MM.1S (cell line): ENCODE measurements at regions not wholly inside any gene's neighbourhood (a gene's known extent, or its start where the extent isn't known, plus 50 kb on each side); places are given as distances from the start of the nearest gene placed in this dataset.

Experiments used
- DNase-seq: peaks from one replicate; pipeline ENCODE4 v3.0.0-alpha.2; 2015
- H2AFZ ChIP-seq: fragments of 300-600 bp; sonication (generic); 2 replicates; pipeline ENCODE4 v1.6.0; 2016; ENCODE audit warnings: antibody characterized with exemption, low read length
- H3F3A ChIP-seq: fragments of 300-600 bp; sonication (generic); 2 replicates; pipeline ENCODE4 v1.6.1; 2016; ENCODE audit warnings: mild to moderate bottlenecking, antibody characterized with exemption, low read length, moderate library complexity, mixed read lengths; ENCODE audit not compliant: insufficient read depth
- H3K27ac ChIP-seq: fragments of 300-600 bp; sonication (generic); 2 replicates; pipeline ENCODE4 v1.5.1; 2016; ENCODE audit warnings: mild to moderate bottlenecking, low read length
- H3K27me3 ChIP-seq: fragments of 300-600 bp; sonication (generic); replicated peaks from 2 replicates; pipeline ENCODE4 v1.6.0; 2016; ENCODE audit warnings: low read length; ENCODE audit not compliant: insufficient read depth
- H3K36me3 ChIP-seq: fragments of 300-600 bp; sonication (generic); replicated peaks from 2 replicates; pipeline ENCODE4 v1.6.1; 2016; ENCODE audit warnings: mild to moderate bottlenecking, low read length, mixed read lengths; ENCODE audit not compliant: insufficient read depth
- H3K4me1 ChIP-seq: fragments of 300-600 bp; sonication (generic); 2 replicates; pipeline ENCODE4 v1.6.1; 2016; ENCODE audit warnings: low read length, mixed read lengths
- H3K4me2 ChIP-seq: fragments of 300-600 bp; sonication (generic); 2 replicates; pipeline ENCODE4 v1.6.0; 2016; ENCODE audit warnings: low read depth, low read length
- H3K4me3 ChIP-seq: fragments of 300-600 bp; sonication (generic); 2 replicates; pipeline ENCODE4 v1.5.1; 2016; ENCODE audit warnings: low read length, mixed read lengths
- H3K79me2 ChIP-seq: fragments of 300-600 bp; sonication (generic); 2 replicates; pipeline ENCODE4 v1.6.1; 2016; ENCODE audit warnings: mixed run types, low read length, mixed read lengths
- H3K9ac ChIP-seq: fragments of 300-600 bp; sonication (generic); 2 replicates; pipeline ENCODE4 v1.6.1; 2016; ENCODE audit warnings: low read length, mixed read lengths
- H3K9me2 ChIP-seq: fragments of 300-600 bp; sonication (generic); replicated peaks from 2 replicates; pipeline ENCODE4 v1.6.1; 2016; ENCODE audit warnings: mild to moderate bottlenecking, low read length, mixed read lengths; ENCODE audit not compliant: insufficient read depth
- H3K9me3 ChIP-seq: fragments of 300-600 bp; sonication (generic); replicated peaks from 2 replicates; pipeline ENCODE4 v1.6.1; 2016; ENCODE audit warnings: mild to moderate bottlenecking, low read length, mixed read lengths; ENCODE audit not compliant: insufficient read depth
- H4K20me1 ChIP-seq: fragments of 300-600 bp; sonication (generic); 2 replicates; pipeline ENCODE4 v1.6.1; 2016; ENCODE audit warnings: mild to moderate bottlenecking, low read length, moderate library complexity, mixed read lengths; ENCODE audit not compliant: insufficient read depth
- EZH2 ChIP-seq: fragments of 300-600 bp; sonication (generic); optimal IDR thresholded peaks from 2 replicates; pipeline ENCODE3; 2017; ENCODE audit warnings: low read depth, mild to moderate bottlenecking, antibody characterized with exemption, low read length, mixed read lengths
- EZH2phosphoT487 ChIP-seq: fragments of 300-600 bp; sonication (generic); IDR thresholded peaks from 2 replicates; pipeline ENCODE4 v1.6.1; 2018; ENCODE audit warnings: antibody characterized with exemption, low read length
- TF ChIP-seq, protein P1 (sequence below): fragments of 300-600 bp; sonication (generic); IDR thresholded peaks from 2 replicates; pipeline ENCODE4 v1.5.1; 2016; ENCODE audit warnings: antibody characterized with exemption, low read length, mixed read lengths

DNA sequence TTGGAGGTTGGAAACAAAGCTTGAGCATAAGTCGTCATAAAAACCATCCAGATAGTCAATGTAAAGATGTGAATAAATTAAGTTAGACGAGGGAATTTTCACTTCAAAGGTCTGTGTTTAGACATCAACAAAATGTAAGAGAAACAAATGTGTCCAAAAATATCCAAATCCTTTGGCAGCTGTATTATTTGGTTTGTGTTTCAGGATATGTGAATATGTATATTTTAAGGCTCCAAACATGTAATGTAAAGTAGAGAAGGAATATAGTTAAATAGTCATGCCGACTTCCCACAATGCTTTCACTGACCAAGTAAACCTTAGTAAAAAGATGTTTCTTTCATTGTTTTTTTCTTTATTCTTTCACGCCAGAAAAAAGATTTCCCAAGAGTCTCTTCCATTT, 604.9 kb upstream of the NRP1 start:
- H3K4me2 ChIP-seq: no peak overlapping the region
- no peak overlapping the region for H2AFZ ChIP-seq
- no peaks in the 10 kb centered on the region for H3K27me3 ChIP-seq
- H3F3A ChIP-seq: no peaks in the 10 kb centered on the region
- H3K36me3 ChIP-seq: no peaks in the 10 kb centered on the region
- no peak overlapping the region for H3K9ac ChIP-seq
- H3K4me3 ChIP-seq: no peak overlapping the region
- H3K9me2 ChIP-seq: no peaks in the 10 kb centered on the region
- no peaks in the 10 kb centered on the region for H3K79me2 ChIP-seq
- no peaks in the 10 kb centered on the region for H3K9me3 ChIP-seq
- no peaks in the 10 kb centered on the region for H4K20me1 ChIP-seq
- TF ChIP-seq, protein P1, sequence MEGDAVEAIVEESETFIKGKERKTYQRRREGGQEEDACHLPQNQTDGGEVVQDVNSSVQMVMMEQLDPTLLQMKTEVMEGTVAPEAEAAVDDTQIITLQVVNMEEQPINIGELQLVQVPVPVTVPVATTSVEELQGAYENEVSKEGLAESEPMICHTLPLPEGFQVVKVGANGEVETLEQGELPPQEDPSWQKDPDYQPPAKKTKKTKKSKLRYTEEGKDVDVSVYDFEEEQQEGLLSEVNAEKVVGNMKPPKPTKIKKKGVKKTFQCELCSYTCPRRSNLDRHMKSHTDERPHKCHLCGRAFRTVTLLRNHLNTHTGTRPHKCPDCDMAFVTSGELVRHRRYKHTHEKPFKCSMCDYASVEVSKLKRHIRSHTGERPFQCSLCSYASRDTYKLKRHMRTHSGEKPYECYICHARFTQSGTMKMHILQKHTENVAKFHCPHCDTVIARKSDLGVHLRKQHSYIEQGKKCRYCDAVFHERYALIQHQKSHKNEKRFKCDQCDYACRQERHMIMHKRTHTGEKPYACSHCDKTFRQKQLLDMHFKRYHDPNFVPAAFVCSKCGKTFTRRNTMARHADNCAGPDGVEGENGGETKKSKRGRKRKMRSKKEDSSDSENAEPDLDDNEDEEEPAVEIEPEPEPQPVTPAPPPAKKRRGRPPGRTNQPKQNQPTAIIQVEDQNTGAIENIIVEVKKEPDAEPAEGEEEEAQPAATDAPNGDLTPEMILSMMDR: no peak
- TF ChIP-seq EZH2 (no peak), EZH2phosphoT487 (no peak)
- DNase-seq: no peak
- no peak overlapping the region for H3K27ac ChIP-seq
- H3K4me1 ChIP-seq: no peaks in the 10 kb centered on the region

DNA sequence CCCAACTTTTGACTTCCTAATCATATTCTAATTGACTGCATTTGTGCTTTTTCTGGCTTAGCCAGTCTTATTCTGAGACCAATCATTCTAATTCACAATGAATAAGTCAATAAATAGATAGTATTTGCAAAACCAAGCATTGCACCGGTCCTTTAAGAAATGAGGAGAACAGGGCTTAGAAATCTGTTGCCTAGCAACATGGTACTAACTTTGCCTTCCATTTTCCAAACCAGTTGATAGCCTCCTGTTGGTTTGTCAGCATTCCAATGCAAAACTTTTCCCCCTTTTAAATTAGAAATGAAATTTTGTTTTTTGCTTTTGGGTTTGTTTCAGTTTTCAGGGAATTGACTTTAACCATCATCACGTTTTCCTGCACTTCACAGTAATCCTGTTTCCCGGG, 603.5 kb upstream of the NRP1 start:
- no peak overlapping the region for H3K4me2 ChIP-seq
- H3K4me3 ChIP-seq: no peak overlapping the region

DNA sequence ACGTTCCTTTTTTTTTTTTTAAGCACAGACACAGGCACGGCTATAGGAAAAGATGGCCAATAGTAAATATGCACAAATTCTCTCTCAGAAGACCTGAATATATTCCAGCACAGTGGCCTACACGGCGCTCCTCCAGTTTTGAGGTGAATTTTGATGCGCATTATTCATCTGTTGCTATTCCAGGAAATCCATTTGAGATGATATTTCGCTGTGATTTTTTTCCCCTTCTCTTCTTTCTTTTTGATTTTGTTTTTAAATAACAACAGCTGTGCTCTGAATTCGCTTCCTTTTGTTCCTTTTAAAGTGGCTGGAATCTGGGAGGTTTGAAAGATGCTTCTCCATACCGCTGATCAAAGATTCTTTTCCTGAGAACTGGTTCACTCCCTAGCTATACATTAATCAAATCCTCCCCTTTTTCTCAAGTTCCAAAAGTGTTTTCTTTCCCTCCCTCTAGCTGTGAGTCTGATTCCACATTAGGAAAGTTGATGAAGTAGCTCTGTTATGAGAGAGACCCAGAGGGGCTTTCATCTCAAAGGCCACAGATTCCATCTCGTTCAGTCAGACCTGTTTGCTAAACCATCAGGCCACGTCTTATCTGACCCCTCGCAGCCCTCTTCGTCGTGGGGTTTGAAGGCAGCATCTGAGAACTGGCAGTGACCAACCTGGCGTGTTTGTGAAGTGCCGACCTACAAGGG, 602.7 kb upstream of the NRP1 start:
- Histone ChIP-seq H3K9me3 (no peaks in the 10 kb centered on the region), H3K27me3 (no peaks in the 10 kb centered on the region), H3K9ac (no peak overlapping the region), H4K20me1 (no peaks in the 10 kb centered on the region), H3K27ac (no peak overlapping the region), H3K79me2 (no peaks in the 10 kb centered on the region), H3K9me2 (no peaks in the 10 kb centered on the region), H2AFZ (no peak overlapping the region), H3K4me2 (no peak overlapping the region), H3K4me1 (no peaks in the 10 kb centered on the region), H3F3A (no peaks in the 10 kb centered on the region), H3K4me3 (no peak overlapping the region), H3K36me3 (no peaks in the 10 kb centered on the region)
- no peak for DNase-seq
- TF ChIP-seq, protein P1: no peak
- no peak for TF ChIP-seq EZH2
- TF ChIP-seq EZH2phosphoT487: no peak

More for the DNA sequence above, 603.5 kb upstream of the NRP1 start:
- H3K79me2 ChIP-seq: no peaks in the 10 kb centered on the region
- H4K20me1 ChIP-seq: no peaks in the 10 kb centered on the region
- no peaks in the 10 kb centered on the region for H3K4me1 ChIP-seq
- no peaks in the 10 kb centered on the region for H3K36me3 ChIP-seq
- TF ChIP-seq EZH2phosphoT487: no peak
- TF ChIP-seq, protein P1: no peak
- no peak for TF ChIP-seq EZH2
- H2AFZ ChIP-seq: no peak overlapping the region
- H3K9ac ChIP-seq: no peak overlapping the region
- no peaks in the 10 kb centered on the region for H3K27me3 ChIP-seq
- no peaks in the 10 kb centered on the region for H3F3A ChIP-seq
- H3K9me3 ChIP-seq: no peaks in the 10 kb centered on the region
- H3K9me2 ChIP-seq: no peaks in the 10 kb centered on the region
- no peak for DNase-seq
- H3K27ac ChIP-seq: no peak overlapping the region
